Kidney (tissue), 13 donors: ENCODE measurements at regions not wholly inside any gene's neighbourhood (a gene's known extent, or its start where the extent isn't known, plus 50 kb on each side); places are given as distances from the start of the nearest gene placed in this dataset.

Experiments
- DNase-seq, 5 donors: peaks; one replicate each; pipeline ENCODE4 v3.0.0-alpha.2; 2013 to 2020
- FAIRE-seq: peaks from 2 replicates; lab custom pipeline; 2012; peaks lifted over from hg19 to GRCh38; lab: Jason Lieb, UNC
- H3K27ac ChIP-seq, 2 donors: one replicate each; pipeline ENCODE4 v1.7.0; 2013; ENCODE audit warnings: low read depth in 2 of 2, low read length in 2 of 2, inconsistent platforms in 1 of 2
- H3K27me3 ChIP-seq: one replicate; pipeline ENCODE4 v1.7.1; 2013; ENCODE audit warnings: low read length, inconsistent platforms; ENCODE audit not compliant: control insufficient read depth, insufficient read depth
- H3K36me3 ChIP-seq, 3 donors: one replicate each; pipeline versions ENCODE4 v1.7.0 to v1.7.1; 2013; ENCODE audit warnings: low read length in 3 of 3, control low read depth in 1 of 3, inconsistent platforms in 1 of 3; ENCODE audit not compliant: insufficient read depth in 3 of 3, control insufficient read depth in 2 of 3
- H3K4me1 ChIP-seq, 3 donors: one replicate each; pipeline versions ENCODE4 v1.7.0 to v1.7.1; 2013; ENCODE audit warnings: low read length in 3 of 3, inconsistent platforms in 1 of 3, low read depth in 1 of 3; ENCODE audit not compliant: control insufficient read depth in 2 of 3, insufficient read depth in 2 of 3
- H3K4me3 ChIP-seq, 3 donors: one replicate each; pipeline versions ENCODE4 v1.7.0 to v1.8.1; 2013; ENCODE audit warnings: low read length in 3 of 3, control low read depth in 1 of 3, inconsistent platforms in 1 of 3
- H3K9ac ChIP-seq, 3 donors: one replicate each; pipeline versions ENCODE4 v1.7.0 to v1.7.1; 2013; ENCODE audit warnings: low read length in 3 of 3, control low read depth in 1 of 3, inconsistent platforms in 1 of 3
- H3K9me3 ChIP-seq, 3 donors: one replicate each; pipeline versions ENCODE4 v1.7.0 to v1.7.1; 2013; ENCODE audit warnings: low read length in 3 of 3, control low read depth in 1 of 3, inconsistent platforms in 1 of 3; ENCODE audit not compliant: control insufficient read depth in 2 of 3, insufficient read depth in 1 of 3
- CTCF ChIP-seq: IDR thresholded peaks from 3 replicates; pipeline ENCODE4 v1.5.1; 2012; ENCODE audit warnings: mild to moderate bottlenecking, moderate library complexity, borderline replicate concordance; ENCODE audit not compliant: insufficient read depth; ENCODE audit errors: extremely low read depth
- intact Hi-C: fragments of 100-400 bp; cut with DNase I; formaldehyde crosslinking; loops from one replicate; pipeline ENCODE4 v1.11.1; 2022
- donor health status: control.
- donor health status: control.
- donor health status: control.
- donor health status: control.
- donor health status: control.
- donor health status: DM: yes; HTN: yes; CAD: no.
- donor health status: Normal renal cell carcinoma (clear cell type).

DNA sequence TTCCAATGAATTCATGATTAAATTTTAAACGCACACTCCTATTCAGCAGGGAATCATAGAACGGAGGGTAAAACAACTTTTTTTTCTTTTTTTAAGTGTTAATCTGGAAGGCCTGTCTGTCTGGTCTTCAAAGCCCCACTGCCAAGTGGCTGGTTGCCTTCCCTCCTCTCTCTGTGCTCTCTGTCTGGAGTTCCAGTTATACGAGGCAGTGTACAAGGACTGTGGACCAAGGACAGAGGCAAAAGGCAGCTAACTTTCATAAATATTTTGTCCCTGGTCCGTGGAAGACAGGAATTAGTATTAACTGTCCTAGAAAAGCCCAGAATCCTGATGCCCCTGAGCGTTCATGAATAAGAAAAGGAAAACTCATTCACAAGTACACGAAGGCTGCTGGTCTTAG is 164.0 kb upstream of the E2F8 start:
- no peaks in the 10 kb centered on the region for H3K4me1 ChIP-seq
- H3K9me3 ChIP-seq: no peaks in the 10 kb centered on the region
- no peak overlapping the region for H3K27ac ChIP-seq
- FAIRE-seq (no peak), DNase-seq (no peak)
- intact Hi-C loops: no loop called here
- no peak overlapping the region for H3K4me3 ChIP-seq
- H3K9ac ChIP-seq: no peak overlapping the region
- no peak for TF ChIP-seq CTCF
- no peaks in the 10 kb centered on the region for H3K36me3 ChIP-seq
- no peaks in the 10 kb centered on the region for H3K27me3 ChIP-seq

DNA sequence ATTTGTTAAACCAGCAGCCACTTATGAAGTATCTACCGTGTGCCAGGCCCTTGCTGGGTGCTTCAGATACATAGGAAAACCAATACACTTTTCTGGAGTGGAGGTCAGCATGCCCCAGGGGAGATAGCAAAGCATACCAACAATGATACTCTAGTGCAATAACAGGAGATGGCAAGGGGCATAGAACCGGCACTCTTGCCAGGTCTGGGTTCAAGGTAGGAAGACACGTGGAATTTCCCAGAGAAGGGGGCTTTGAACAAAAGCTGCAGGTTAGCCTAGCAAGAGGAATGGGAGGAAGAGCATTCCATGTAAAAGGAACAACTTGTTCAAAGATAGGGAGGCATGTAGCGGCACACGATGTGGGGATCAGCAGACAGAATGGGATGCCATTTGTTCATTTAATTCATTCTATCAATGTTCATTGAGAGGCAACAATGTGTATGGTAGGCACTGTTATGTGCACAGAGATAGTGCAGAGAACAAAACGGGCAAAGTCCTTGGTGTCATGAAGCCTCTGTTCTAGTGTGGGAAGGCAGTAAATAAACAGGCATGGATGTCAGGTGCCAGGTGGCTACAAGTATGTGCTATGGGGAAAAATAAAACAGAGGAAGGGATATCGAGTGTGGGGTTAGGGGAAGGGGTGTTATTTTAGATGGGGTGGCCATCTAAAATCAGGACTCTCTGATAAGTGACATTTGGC is 162.6 kb upstream of the E2F8 start:
- no peak for DNase-seq
- Histone ChIP-seq H3K4me1 (peaks cover 0 to 5% (median 3%) of the 10 kb centered on the region in 3 donors), H3K27me3 (no peaks in the 10 kb centered on the region), H3K9me3 (no peaks in the 10 kb centered on the region), H3K9ac (no peak overlapping the region), H3K36me3 (no peaks in the 10 kb centered on the region), H3K4me3 (no peak overlapping the region), H3K27ac (no peak overlapping the region)
- no peak for FAIRE-seq
- intact Hi-C loops: no loop called here
- TF ChIP-seq CTCF: no peak

GRCh38 chr11:19400296-19400695 is 159.6 kb upstream of the E2F8 start:
- DNase-seq (no peak), FAIRE-seq (no peak)
- intact Hi-C loops: no loop called here
- no peak overlapping the region for H3K27ac ChIP-seq
- H3K36me3 ChIP-seq: no peaks in the 10 kb centered on the region
- H3K4me1 ChIP-seq: peaks cover 0 to 7% (median 3%) of the 10 kb centered on the region in 3 donors
- no peaks in the 10 kb centered on the region for H3K9me3 ChIP-seq
- no peaks in the 10 kb centered on the region for H3K27me3 ChIP-seq
- no peak for TF ChIP-seq CTCF
- H3K4me3 ChIP-seq: no peak overlapping the region
- no peak overlapping the region for H3K9ac ChIP-seq
